ENCODE measurements at regions not wholly inside any gene's neighbourhood (a gene's known extent, or its start where the extent isn't known, plus 50 kb on each side); places are given as distances from the start of the nearest gene placed in this dataset.
A peak's percentile ranks its signal among the peaks of the same experiment; 100 is the strongest.

DNA sequence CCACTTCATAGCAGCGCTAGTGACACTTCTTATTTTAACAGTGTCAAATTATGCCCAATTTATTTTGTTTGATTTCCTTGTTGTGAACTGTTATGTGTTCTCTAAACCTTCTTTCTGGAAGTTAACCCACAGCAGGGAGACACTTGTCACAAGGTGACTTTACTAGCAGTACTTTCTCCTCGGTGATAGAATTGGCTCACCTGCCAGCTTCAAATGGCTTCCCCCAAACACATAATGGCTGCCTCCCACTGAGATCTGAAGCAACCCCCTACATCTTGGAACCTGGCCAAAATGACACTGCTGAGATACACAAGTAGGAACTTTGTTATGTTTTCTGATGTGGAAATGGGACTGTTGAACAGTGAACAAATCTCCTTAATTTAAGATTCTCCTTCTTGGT, 238.8 kb upstream of the DPH6 start:
- Histone ChIP-seq H3K9me3 (ENCODE audit: control insufficient read depth, insufficient read depth, low read length) (no peaks in the 10 kb centered on the region), H3F3A (ENCODE audit: control insufficient read depth, insufficient read depth) (peaks cover 3% of the 10 kb centered on the region; the same call in 1 of the 2 replicates), H3K9me2 (replicated peaks; ENCODE audit: control insufficient read depth, low read length) (no peaks in the 10 kb centered on the region), H3K27ac (ENCODE audit: low read depth, low read length) (0 out of 2 replicates have a peak overlapping the region, but pooled peaks have one; percentile 7), H3K27me3 (ENCODE audit: control insufficient read depth, low read length) (no peaks in the 10 kb centered on the region), H3K79me2 (ENCODE audit: control insufficient read depth, low read length) (no peaks in the 10 kb centered on the region), H3K36me3 (ENCODE audit: control insufficient read depth, low read length) (peaks cover 3% of the 10 kb centered on the region; the same call in 1 of the 2 replicates), H3K4me2 (ENCODE audit: low read length) (0 out of 2 replicates have a peak overlapping the region, but pooled peaks have one; percentile 20), H3K4me1 (ENCODE audit: control insufficient read depth, low read length) (peaks cover 54% of the 10 kb centered on the region), H4K20me1 (ENCODE audit: control insufficient read depth, insufficient read depth, low read depth, low read length) (no peaks in the 10 kb centered on the region), H3K4me3 (ENCODE audit: low read length) (0 out of 2 replicates have a peak overlapping the region, but pooled peaks have one; percentile 6)
- TF ChIP-seq CTCF (IDR thresholded peaks at IDR 0.05; ENCODE audit: low read depth, low read length, poor library complexity, severe bottlenecking) = no peak
- TF ChIP-seq EZH2phosphoT487 (IDR thresholded peaks at IDR 0.05; ENCODE audit: borderline replicate concordance, low read length) = no peak

- no peak overlapping the region for H3K4me2 ChIP-seq (ENCODE audit: low read length)
- no peaks in the 10 kb centered on the region for H3K9me3 ChIP-seq (ENCODE audit: control insufficient read depth, insufficient read depth, low read length)
- H3K4me1 ChIP-seq (ENCODE audit: control insufficient read depth, low read length) = no peaks in the 10 kb centered on the region
- no peaks in the 10 kb centered on the region for H3K79me2 ChIP-seq (ENCODE audit: control insufficient read depth, low read length)
- H3K9me2 ChIP-seq (replicated peaks; ENCODE audit: control insufficient read depth, low read length) = no peaks in the 10 kb centered on the region
- no peak for TF ChIP-seq EZH2phosphoT487 (IDR thresholded peaks at IDR 0.05; ENCODE audit: borderline replicate concordance, low read length)
- no peak for TF ChIP-seq CTCF (IDR thresholded peaks at IDR 0.05; ENCODE audit: low read depth, low read length, poor library complexity, severe bottlenecking)
- H4K20me1 ChIP-seq (ENCODE audit: control insufficient read depth, insufficient read depth, low read depth, low read length) = no peaks in the 10 kb centered on the region
- H3K4me3 ChIP-seq (ENCODE audit: low read length) = no peak overlapping the region
- no peak overlapping the region for H3K27ac ChIP-seq (ENCODE audit: low read depth, low read length)
- H3K27me3 ChIP-seq (ENCODE audit: control insufficient read depth, low read length) = no peaks in the 10 kb centered on the region
- no peaks in the 10 kb centered on the region for H3K36me3 ChIP-seq (ENCODE audit: control insufficient read depth, low read length)
- H3F3A ChIP-seq (ENCODE audit: control insufficient read depth, insufficient read depth) = no peaks in the 10 kb centered on the region
Measured at GRCh38 chr15:35810007-35810406, 264.0 kb upstream of the DPH6 start.

GRCh38 chr15:35813573-35813972, 267.6 kb upstream of the DPH6 start:
- Histone ChIP-seq H3K27me3 (ENCODE audit: control insufficient read depth, low read length) (no peaks in the 10 kb centered on the region), H3F3A (ENCODE audit: control insufficient read depth, insufficient read depth) (no peaks in the 10 kb centered on the region), H3K4me1 (ENCODE audit: control insufficient read depth, low read length) (no peaks in the 10 kb centered on the region), H3K9me3 (ENCODE audit: control insufficient read depth, insufficient read depth, low read length) (no peaks in the 10 kb centered on the region), H3K4me2 (ENCODE audit: low read length) (no peak overlapping the region), H3K36me3 (ENCODE audit: control insufficient read depth, low read length) (no peaks in the 10 kb centered on the region), H3K4me3 (ENCODE audit: low read length) (no peak overlapping the region), H3K79me2 (ENCODE audit: control insufficient read depth, low read length) (no peaks in the 10 kb centered on the region), H3K9me2 (replicated peaks; ENCODE audit: control insufficient read depth, low read length) (no peaks in the 10 kb centered on the region), H3K27ac (ENCODE audit: low read depth, low read length) (no peak overlapping the region), H4K20me1 (ENCODE audit: control insufficient read depth, insufficient read depth, low read depth, low read length) (no peaks in the 10 kb centered on the region)
- TF ChIP-seq CTCF (IDR thresholded peaks at IDR 0.05; ENCODE audit: low read depth, low read length, poor library complexity, severe bottlenecking) (no peak), EZH2phosphoT487 (IDR thresholded peaks at IDR 0.05; ENCODE audit: borderline replicate concordance, low read length) (no peak)
